ENCODE measurements at regions not wholly inside any gene's neighbourhood (a gene's known extent, or its start where the extent isn't known, plus 50 kb on each side); places are given as distances from the start of the nearest gene placed in this dataset.
"Not testable (repeated sequence)": the region's sequence is repeated elsewhere in the genome, so short reads cannot be mapped to it uniquely, and the experiment has no call there.

DNA sequence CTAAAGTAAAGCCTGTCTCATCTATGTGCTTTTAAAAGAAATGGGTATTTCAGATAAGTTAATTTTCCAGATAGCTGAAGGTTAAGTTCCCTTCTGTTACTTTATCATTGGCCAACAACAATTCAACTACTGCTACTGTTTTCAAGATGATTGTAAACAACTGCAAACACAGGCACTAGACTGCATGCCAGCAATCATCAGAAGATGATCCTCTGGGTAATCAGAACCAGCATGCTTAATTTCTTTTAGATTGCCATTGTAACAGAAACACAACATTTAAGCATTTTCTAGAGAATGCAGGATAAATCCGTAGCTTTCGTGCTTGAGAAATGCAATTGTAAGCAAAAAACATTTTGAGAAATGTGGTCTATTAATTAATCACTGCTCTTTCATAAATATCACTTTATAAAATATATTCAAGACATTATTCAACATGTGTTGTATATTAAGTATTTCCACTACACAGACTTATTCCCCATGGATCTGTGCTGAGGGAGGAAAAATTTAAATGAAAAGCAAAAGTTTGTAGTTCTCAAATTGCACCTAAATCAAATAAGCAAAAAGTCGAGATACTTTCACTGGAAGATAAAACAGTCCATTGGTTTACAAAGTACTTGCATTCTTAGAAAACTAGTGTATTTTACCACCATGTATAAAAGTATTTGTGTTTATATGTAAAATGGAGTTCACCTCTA lies 133.7 kb downstream of the ATL2 start:
- DNase-seq (ENCODE audit: low read depth in 2 of 2) = peak; percentile 32 to 37

GRCh38 chr2:38239452-38239851 lies 137.6 kb downstream of the ATL2 start:
- DNase-seq (ENCODE audit: low read depth in 2 of 2) = peak in 1 of 2 experiments; percentile 12

DNA sequence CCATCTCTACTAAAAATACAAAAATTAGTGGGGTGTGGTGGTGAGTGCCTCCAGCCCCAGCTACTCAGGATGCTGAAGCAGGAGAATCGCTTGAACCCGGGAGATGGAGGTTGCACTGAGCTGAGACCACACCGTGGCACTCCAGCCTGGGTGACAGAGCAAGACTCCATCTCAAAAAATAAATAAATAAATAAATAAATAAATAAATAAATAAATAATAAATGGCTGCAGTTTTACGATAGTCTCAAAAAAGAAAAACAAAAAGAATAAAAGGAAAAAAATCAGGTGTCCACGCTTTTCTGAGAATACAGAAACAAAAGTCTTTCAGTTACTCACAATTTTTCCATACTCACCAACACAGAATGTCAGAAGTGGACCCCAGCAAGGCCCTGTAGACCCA lies 138.4 kb downstream of the ATL2 start:
- not testable (repeated sequence) for DNase-seq (ENCODE audit: low read depth in 2 of 2)

DNA sequence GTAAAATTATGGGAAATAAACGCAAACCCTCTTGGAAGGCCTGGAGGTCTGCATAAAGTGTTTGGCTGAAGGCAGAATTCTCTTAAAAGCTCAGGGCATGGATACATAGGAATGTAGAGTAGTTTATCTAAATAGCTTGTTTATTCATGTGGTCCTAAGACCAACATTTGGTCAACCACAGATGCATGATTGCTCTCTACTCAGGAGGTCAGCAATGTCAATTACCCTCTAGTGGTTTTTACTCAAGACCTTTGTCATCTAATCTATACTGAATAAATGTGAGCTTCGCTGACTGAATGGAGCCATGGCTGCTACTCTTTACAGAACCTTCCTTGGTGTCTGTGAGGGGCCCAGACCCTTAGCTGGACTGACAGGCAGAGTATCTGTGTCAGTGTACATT lies 139.8 kb downstream of the ATL2 start:
- no peak for DNase-seq (ENCODE audit: low read depth in 2 of 2)

GRCh38 chr2:38233231-38233983 lies 143.7 kb downstream of the ATL2 start:
- DNase-seq (ENCODE audit: low read depth in 2 of 2) = peak; percentile 79 to 80

DNA sequence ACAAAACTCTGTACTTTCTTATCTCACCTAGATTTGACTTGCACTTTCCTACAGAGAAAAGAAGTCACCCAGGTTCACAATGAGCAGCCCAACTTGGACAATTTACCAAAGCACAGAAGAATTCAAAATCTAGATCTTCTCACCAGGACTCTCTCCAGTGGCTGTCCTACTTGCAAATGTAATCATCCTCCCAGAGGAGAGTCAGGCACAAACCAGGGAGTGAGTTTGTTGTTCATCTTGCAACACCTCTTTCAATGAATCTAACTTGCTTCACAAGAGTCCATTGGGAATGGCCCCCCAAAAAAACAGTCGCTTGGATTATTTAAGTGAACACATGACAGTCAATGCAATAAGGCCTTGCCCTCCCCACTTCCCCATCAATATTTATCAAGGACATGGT lies 144.6 kb downstream of the ATL2 start:
- DNase-seq (ENCODE audit: low read depth in 2 of 2) = no peak

DNA sequence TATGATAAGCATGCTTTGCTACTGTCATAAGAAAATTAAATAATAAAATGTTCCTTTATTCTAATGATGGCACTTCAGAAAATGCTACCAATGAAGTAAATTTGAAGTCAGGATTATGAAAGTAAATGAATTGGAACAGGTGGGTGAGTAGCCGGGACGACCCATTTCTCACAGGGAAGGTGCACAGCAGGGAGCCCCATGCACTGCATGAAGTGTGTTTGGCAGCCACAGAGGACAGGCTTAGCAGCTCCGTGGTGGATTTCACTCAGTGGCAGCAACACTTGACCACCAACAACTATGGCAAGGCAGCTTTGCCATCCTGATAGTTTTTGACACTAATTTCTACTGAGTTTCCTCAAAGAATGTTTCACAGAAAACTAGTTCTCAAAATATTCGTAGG lies 146.3 kb downstream of the ATL2 start:
- DNase-seq (ENCODE audit: low read depth in 2 of 2) = no peak

GRCh38 chr2:38228753-38229152 lies 148.3 kb downstream of the ATL2 start:
- no peak for DNase-seq (ENCODE audit: low read depth in 2 of 2)

- DNase-seq (ENCODE audit: low read depth in 2 of 2) = no peak
Measured at GRCh38 chr2:38224821-38225437, 149.0 kb upstream of the CYP1B1 start.

GRCh38 chr2:38224181-38224580 lies 148.2 kb upstream of the CYP1B1 start:
- DNase-seq (ENCODE audit: low read depth in 2 of 2) = no peak

DNA sequence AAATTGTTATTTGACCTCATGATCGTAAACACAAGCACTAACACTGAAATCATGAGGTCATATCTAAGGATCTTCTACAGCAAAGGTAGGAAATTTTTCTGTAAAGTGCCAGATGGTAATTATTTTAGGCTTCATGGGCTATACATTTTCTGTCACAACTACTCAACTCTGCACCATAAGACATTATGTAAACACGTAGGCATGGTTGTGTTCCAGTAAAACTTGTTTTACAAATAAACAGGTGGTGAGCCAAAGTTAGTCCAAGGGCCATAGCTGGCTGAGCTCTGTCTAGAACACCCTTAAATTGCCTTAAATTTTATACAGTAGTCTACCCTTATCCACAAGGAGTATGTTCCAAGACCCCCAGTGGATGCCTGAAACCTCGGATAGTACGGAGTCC lies 147.3 kb upstream of the CYP1B1 start:
- no peak for DNase-seq (ENCODE audit: low read depth in 2 of 2)

DNA sequence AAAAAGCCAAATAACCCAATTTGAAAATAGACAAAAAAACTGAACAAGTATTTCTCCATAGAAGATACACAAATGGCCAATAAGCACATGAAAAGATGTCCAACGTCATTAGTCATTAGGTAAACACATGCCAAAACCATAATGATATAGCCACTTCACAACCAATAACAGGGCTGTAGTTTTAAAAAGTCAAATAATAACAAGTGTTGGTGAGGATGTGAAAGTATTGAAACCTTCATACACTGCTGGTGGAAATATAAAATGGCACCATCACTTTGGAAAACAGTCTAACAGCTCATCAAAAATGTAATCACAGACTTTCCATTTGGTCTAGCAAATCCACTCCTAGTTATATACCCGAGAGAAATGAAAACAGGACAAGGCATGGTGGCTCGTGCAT lies 144.2 kb upstream of the CYP1B1 start:
- DNase-seq (ENCODE audit: low read depth in 2 of 2) = no peak

- DNase-seq (ENCODE audit: low read depth in 2 of 2) = no peak
Measured at GRCh38 chr2:38218995-38219394, 143.0 kb upstream of the CYP1B1 start.

DNA sequence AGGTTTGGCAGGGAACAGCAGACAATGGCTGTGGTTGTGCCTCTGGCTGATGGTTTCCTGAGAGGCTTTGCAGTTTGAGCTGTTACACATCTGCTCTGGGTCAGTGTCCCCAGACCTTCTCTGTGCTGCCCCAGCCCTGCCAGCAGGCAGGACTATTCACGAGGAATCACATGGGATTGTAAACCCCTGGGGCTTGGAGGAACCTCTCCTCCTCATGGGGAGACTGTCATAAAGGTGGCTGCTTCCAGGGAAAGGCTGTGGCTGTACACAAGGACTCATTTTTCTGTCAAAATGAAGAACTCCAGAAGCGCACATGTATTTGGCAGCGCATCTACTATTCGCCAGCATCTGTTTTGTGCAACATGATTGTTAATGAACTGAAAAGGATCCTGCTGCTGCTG lies 142.6 kb upstream of the CYP1B1 start:
- no peak for DNase-seq (ENCODE audit: low read depth in 2 of 2)

GRCh38 chr2:38217401-38218188 lies 141.6 kb upstream of the CYP1B1 start:
- DNase-seq (ENCODE audit: low read depth in 2 of 2) = no peak

- DNase-seq (ENCODE audit: low read depth in 2 of 2) = no peak
Measured at GRCh38 chr2:38216886-38217285, 140.9 kb upstream of the CYP1B1 start.

GRCh38 chr2:38215993-38216392 lies 140.0 kb upstream of the CYP1B1 start:
- no peak for DNase-seq (ENCODE audit: low read depth in 2 of 2)

- DNase-seq (ENCODE audit: low read depth in 2 of 2) = no peak
Measured at GRCh38 chr2:38215522-38215921, 139.6 kb upstream of the CYP1B1 start.

DNA sequence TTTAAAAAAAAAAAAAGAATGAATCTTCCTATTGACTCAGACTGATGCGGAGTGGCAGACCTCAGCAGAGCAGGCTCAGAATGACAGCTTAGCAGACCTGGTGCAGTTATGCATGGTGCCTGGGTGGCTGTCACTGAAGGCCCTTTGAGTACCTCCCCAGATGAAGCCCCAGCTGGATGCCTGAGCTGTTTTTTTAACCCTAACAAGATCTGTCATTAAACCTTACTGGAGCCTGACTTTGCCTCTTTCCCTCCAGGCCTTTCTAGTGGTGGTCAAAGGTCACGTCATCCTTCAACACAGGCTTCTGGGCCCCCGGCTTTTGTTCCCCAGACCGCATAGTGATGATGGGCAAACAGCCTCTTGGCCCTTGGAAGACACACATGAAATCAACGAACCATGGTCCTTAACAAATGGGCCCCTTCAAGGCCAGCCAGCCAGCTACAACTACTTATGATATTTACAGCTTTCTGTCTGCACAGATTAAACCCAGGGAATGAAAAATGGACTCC lies 138.3 kb upstream of the CYP1B1 start:
- no peak for DNase-seq (ENCODE audit: low read depth in 2 of 2)

- no peak for DNase-seq (ENCODE audit: low read depth in 2 of 2)
Measured at GRCh38 chr2:38213619-38214167, 137.7 kb upstream of the CYP1B1 start.

GRCh38 chr2:38212312-38212711 lies 136.4 kb upstream of the CYP1B1 start:
- DNase-seq (ENCODE audit: low read depth in 2 of 2) = no peak

DNA sequence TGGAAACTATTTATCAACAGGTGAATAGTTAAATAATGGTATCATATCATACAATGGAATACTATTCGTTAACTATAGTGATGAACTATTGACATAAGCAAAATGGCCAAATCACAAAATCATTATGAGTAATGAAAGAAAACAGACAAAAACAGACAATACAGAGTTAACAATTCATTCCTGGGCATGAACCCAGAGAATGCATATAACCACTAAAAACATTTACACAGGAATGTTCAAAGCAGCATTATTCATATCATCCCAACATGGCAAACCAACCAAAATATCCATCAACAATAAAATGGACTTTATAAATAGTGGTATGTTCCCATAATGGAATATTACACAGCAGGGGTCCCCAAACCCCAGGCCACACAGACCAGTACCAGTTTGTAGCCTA lies 131.2 kb upstream of the CYP1B1 start:
- DNase-seq (ENCODE audit: low read depth in 2 of 2) = no peak
